DOHH2 (cell line): ENCODE measurements at regions not wholly inside any gene's neighbourhood (a gene's known extent, or its start where the extent isn't known, plus 50 kb on each side); places are given as distances from the start of the nearest gene placed in this dataset.

ENCODE experiments used
- EZH2phosphoT487 ChIP-seq: fragments of 200-600 bp; sonication (generic); IDR thresholded peaks from 2 replicates; pipeline ENCODE4 v1.6.1; 2017; ENCODE audit warnings: borderline replicate concordance, mild to moderate bottlenecking, antibody characterized with exemption, low read length, moderate library complexity, mixed read lengths
- TF ChIP-seq, protein P1 (sequence below): fragments of 200-600 bp; sonication (generic); IDR thresholded peaks from one replicate; pipeline ENCODE4 v1.5.1; 2014; ENCODE audit warnings: antibody characterized with exemption, mild to moderate bottlenecking, low read depth, low read length; ENCODE audit not compliant: poor library complexity, severe bottlenecking

DNA sequence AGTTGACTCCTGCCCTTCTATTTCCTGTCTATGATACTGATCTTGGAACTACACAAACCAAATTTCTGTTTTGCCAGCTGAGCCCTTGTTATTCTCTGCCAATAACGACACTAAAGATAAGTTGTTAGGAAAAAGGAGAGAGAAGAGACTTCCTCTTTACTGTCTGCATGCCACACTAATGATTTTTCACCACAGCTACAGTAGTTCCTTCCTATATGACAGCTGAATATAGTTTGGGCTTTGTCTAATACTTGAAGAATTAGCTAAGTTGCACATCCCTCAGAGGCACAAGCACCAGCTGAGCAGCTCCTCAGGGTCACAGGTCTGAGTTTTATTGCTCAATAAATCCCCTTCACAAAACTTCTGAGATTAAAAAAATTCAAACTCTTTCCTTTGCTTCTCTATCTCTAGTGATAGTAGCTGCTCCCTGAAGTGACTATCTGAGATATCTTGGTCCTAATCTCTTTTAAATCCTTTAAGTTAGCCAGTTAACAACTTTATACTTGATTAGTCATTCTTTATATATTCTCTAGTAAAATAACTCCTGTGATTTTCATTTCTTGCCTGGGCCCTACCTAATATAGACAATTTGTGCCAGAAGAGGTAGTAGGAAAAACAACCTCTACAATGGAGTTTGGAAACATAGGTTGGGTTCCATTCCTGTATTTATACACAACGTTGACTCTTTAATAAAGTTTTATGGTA is 253.0 kb upstream of the CNTNAP5 start:
- TF ChIP-seq, protein P1, sequence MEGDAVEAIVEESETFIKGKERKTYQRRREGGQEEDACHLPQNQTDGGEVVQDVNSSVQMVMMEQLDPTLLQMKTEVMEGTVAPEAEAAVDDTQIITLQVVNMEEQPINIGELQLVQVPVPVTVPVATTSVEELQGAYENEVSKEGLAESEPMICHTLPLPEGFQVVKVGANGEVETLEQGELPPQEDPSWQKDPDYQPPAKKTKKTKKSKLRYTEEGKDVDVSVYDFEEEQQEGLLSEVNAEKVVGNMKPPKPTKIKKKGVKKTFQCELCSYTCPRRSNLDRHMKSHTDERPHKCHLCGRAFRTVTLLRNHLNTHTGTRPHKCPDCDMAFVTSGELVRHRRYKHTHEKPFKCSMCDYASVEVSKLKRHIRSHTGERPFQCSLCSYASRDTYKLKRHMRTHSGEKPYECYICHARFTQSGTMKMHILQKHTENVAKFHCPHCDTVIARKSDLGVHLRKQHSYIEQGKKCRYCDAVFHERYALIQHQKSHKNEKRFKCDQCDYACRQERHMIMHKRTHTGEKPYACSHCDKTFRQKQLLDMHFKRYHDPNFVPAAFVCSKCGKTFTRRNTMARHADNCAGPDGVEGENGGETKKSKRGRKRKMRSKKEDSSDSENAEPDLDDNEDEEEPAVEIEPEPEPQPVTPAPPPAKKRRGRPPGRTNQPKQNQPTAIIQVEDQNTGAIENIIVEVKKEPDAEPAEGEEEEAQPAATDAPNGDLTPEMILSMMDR, result no peak
- TF ChIP-seq EZH2phosphoT487, result no peak
